Cerebellar nuclear complex (tissue), 1 donor: ENCODE measurements at regions not wholly inside any gene's neighbourhood (a gene's known extent, or its start where the extent isn't known, plus 50 kb on each side); places are given as distances from the start of the nearest gene placed in this dataset.

Source experiments
- DNase-seq, 2 experiments: peaks; one replicate each; lab custom pipeline; 2025; lab: John Stamatoyannopoulos, UW

DNA sequence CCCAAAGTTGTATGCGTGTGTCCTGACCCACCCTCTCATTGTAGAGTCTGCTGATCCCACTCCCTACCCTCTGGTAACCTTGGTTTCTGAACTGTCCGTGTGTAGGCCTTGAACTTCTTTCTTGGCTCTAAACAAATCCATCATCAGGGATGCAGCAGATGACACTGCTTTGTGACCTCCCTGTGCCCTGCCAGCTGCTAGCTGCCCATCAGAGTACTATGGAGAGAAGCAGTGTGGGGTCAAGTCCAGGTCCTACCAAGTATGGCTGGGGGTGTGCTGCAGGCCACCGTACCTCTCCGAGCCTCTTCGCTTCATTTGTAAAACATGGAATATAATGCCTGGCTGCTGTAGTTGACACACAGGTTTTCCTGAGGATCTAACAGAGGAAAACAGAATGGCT is 183.5 kb upstream of the RBPJ start:
- no peak for DNase-seq

DNA sequence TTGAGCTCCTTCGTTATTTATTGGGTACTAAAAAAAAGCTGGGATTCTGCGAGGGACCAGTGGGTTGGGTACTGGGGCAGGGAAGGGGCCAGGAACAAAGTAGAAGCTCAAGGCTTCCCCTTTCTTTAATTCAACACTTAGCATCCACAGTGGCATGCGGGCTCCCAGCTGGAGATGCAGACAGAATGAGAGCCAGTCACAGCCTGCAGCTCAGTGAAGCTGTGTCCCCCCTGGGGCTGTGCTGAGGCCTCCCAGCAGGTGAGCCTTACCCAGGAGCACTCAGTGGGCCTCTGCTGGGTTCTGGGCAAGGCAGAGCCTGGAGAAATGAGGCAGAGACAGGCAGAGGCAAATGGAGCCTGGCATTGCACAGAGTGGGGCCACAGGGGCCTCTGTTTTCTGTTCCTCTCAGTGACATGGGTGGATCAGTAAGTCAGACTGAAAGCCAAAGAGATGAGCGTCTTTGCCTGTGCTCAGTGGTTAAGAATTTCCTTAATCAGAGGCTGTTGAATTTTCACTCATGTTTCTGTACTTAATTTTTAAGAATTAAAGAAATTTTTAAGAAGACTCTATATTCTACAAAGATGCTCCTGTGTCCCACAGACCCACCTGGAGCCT is 181.4 kb upstream of the RBPJ start:
- no peak for DNase-seq

DNA sequence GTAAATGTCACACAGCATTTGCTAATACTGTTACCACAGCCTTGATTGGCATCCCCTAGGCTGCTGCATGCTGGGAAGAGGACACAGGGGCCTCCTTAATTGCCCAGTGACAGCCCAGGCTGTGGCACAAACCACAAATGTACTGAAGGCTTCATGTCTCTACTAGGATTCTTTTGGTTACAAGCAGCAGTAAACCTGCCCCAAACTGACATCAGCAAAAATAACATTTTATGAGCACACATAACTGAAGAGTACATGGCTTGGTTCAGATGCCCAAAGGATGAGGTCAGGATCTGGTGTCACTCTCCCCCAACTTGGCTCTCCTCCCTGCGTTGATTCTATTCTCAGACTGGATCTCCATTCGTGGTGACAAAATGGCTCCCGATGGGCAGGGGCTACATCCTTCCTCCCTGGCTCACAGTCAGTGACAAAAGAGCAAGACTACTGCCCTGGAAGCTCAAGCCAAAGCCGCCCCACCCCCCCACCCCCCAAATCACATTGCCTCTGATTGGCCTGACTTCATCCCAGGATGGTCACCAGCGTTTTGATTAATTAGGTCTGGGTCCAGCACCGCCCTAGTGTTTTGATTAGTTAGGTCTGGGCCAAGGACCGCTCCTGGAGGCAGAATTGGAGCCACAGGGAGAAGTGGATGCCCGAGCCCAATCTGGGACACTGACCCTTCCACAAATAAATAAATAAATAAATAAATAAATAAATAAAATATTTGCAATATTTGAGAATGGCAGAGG is 180.5 kb upstream of the RBPJ start:
- DNase-seq, result no peak

DNA sequence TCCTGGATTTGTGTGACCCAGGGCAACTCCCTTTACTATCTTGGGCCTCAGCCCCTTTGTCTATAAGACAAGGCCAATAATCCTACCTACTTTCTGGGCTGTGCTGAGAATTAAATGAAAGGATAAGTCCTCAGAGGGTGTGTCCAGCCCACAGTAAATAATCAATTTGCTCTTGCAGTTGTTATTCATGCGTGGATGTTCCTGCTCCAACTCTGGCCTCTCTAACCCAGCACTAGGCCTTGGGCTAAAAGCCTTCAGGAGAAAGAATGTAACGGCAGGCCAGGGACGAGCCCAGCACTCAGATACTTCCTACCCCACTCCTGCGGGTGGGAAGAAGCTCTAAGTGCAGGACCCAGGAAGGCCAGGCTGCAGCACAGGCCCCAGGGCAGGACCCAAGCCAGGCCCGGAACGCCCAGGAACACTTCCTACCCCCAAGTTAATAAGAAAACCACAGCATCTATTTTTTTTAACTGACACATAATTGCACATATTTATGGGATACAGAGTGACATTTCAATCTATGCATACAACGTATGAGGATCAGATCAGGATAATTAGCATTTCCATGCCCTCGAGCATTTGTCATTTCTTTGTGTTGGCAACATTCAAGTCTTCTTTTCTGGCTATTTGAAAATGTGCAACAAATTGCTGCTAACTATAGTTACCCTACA is 179.6 kb upstream of the RBPJ start:
- DNase-seq, result no peak

DNA sequence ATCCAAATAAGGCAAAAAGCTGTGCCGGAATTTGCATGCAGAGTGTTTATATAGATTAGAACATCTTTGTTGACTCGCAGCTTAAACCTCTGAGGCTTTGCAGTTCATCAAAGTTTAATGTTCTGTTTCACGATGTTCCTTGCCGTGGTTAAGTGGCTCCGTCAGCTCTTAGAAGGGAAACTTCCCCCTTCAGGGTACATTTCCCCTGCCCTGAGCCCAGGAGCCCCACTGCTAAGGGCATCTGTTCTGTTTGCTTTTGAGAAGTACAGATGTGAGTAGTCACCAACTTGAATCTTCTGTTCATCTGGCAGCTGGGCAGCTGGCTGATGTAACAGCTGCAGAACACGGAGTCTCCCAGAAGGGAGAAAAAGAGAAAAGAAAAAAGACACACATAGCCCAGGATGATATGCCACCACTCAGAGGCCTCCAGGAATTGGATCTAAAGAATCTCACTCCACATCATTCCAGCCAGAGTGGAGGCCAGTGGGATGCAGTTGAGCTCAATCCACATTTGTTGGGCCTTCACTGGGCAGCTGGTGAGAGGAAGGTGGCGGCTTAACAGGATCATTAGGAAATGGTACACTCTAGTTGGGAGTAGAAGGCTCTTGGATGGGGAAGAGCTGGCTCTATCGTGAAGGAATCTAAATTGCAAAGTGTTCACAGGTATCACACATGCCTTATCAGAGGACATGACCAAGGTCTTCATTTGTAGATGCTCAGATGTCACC is 178.7 kb upstream of the RBPJ start:
- no peak for DNase-seq

DNA sequence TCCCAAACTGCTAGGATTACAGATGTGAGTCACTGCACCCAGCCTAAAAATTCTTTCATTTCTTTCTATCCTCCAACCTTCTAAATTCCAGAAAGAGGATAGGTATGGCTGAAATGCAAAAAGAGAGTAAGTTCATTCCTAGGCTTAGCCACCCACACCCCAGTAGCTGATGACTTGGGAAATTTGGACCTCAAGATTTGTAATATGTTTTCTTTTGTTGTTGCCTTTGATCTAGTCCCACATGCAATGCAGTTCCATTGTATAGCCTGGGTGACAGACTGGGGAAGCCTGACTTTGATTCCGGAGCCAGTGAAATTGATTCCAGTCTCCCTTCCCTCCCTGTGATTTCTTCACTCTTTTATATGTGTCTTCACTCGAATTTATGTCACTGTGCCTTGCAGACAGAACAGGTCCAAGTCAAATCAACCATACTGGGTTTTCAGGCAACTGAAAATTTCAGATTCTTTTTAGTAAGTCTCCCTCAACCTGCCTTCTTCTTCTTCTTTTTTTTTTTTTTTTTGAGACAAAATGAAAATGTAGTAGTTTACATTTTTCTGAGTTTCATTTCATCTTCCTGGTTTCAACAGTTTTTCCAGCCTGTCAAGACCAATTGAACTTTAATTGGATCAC is 176.2 kb upstream of the RBPJ start:
- DNase-seq, result no peak

DNA sequence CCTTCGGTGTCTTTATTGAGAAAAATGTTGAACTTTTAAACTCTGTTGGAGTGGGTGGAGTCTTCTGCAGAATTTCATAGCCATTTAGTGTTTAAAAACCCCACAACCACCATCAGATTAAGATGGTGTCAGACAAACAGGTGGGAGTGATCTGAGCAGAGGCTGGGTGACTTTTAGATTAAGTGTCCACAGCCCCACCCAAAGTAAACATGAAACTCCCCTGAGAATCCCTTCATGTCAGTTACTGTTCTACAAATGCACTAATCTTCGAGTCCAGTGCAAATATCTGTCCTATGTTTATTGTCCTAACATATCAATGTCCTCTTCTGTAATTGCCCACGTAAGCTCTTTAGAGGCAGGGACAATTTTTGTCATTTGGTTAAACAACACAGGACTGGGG is 175.6 kb upstream of the RBPJ start:
- DNase-seq, result no peak

DNA sequence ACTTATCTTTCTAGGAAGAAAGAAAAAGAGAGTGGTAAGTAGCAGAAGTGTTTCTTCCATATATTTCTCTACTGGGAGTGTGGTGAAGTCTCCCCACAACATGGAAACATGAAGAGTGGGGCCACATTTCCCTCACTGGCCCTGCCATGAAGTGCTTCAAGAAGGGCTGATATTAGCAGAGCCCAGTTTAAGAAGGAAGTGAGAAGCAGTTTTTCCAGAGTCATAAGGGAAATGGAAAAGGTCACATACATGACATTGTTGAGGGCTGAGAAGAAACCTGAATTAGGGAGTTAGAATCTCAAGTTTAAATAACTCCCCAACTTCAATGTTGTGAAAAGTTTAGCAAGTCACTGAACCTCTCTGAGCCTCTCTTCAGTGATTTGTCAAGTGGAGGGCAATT is 171.9 kb upstream of the RBPJ start:
- no peak for DNase-seq

DNA sequence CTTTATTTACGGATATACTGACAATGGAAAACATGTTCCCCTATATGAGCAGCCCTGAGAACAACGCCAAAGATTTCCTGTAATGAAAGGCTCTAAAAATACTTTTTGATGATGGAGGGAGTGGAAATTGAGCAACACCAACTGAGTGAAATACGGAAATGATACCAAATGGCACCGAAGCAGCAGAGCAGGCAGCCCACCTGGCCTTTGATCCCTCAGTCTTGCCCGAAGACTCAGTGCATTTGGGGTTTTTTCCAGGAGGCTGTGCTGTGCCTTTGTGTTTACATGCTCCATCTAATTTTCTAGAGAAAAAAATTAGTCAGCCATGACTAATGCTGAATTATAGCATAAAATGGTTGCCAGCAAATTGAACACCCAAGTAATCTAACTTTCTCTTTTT is 169.9 kb upstream of the RBPJ start:
- DNase-seq, result no peak

DNA sequence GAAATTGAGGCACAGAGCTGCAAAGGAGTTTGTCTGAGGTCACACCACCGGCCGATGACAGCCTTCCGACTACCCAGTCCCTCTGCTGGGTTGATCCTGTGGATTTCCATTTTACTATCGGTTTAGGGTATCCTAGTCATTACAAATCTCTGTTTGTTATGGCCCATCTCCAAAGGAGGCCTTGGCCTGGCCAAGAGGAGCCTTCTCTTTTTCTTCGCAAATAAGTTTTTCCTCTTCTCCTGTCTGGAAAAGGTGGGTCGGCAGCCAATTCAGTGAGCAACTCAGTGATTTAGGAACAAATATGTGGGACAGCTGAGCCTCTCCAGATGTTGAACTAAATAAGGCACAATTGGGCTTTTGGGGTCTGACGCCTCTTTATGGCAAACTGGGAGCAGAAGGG is 169.2 kb upstream of the RBPJ start:
- no peak for DNase-seq

DNA sequence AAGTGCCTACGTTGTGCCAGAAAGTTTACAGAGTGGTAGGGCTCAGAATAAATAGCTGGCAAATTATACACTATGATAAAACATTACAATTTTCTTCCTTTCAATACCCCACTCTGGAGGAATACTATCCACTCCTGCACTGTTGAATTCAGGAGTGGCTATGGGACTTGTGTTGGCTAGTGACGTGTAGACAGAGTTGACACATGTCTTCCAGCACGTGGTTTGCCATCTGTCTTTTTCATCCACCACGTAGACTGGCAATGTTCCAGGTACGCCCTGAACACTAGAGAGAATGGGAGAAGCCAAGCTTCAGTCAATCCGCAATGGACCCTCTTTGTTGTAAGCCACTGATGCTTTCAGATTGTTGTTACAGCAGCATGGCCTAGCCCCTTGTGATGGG is 168.8 kb upstream of the RBPJ start:
- DNase-seq, result no peak

DNA sequence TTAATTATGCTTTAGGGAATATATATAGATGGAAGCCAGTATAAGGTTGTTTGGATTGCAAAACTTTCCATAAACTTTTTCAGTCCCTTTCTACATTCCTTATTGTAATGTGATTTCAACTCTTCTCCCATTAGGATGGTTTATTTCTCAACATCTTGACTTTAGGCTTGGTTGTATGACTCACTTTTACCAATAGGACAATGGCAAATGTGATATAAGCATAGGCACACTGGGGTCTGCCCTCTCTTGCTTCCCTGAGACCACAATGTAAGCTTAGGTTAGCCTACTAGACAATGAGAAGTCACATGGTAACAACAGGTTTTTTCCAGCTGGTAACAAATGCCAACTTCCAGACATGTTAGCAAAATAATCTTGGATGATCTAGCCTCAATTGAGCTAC is 163.3 kb upstream of the RBPJ start:
- DNase-seq, result no peak

DNA sequence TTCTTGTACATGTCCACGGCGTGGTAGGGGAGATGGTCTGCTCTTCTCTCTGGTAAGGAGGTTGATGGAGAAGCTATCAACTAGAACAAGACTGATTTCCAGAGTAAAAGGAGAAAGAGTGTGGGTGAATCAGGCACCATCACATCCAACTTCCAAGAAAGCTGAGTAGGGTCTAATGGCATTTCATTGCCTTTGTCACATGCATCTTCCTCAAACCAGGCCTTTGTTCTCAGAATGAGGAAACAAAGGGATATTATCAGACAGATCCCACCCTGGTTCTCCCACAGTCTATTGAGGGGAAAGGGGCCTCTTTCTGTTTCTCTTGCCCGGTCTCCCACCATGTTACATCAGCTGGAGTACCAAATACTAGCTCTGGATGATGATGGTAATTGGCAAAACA is 160.2 kb upstream of the RBPJ start:
- DNase-seq, result no peak

DNA sequence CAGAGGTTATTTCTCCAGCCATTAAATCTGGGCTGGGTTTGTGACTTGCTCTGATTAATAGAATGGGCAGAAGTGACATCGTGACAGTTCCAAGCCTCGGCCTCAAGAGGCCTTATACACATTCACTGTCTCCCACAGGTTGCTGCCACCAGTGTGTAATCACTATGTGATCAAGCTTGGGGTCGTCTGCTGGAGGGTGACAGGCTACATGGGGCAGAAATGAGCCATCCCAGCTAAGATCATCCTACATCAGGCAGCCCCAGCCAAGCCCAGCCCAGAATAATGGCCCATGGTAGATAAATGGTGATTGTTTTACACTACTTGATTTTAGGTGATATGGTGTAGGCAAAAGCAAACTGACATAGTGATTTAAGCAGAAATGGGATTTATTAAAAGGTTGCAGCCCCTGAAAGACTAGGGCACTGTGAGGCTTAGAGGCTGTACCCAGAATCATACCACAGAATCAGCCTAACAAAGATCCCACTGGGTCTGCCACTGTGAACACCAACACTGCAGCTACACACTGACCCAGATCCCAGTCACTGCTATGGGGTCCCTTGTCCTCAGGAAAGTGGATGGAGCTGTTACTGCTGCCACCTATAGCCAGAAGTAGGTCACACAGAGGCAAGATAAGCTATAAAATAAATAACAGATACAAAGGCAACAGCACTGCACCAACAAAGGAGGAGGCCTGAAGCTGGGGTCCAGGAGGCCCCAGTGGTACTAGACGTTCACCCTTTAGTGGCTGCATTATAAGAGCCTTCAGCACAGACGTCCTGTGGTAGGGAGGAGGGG is 159.6 kb upstream of the RBPJ start:
- DNase-seq, result no peak

DNA sequence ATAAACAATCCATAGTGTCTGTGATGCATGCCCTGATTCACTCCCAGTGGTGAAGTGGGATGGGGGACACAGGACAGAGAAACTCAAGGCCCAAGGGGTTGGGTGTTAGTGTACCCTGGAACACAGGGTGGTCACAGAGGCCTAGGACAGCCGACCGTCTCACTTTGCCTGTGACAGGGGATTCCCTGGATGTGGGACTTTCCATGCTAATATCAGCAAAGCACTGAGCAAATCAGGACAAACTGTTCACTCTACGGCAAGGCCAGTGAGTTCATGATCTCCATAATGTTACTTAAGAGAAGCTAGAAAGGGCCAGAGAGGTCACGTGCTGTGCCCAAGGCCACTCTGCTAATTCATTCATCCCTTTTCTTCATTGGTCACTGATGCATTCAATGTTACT is 158.7 kb upstream of the RBPJ start:
- DNase-seq, result no peak

DNA sequence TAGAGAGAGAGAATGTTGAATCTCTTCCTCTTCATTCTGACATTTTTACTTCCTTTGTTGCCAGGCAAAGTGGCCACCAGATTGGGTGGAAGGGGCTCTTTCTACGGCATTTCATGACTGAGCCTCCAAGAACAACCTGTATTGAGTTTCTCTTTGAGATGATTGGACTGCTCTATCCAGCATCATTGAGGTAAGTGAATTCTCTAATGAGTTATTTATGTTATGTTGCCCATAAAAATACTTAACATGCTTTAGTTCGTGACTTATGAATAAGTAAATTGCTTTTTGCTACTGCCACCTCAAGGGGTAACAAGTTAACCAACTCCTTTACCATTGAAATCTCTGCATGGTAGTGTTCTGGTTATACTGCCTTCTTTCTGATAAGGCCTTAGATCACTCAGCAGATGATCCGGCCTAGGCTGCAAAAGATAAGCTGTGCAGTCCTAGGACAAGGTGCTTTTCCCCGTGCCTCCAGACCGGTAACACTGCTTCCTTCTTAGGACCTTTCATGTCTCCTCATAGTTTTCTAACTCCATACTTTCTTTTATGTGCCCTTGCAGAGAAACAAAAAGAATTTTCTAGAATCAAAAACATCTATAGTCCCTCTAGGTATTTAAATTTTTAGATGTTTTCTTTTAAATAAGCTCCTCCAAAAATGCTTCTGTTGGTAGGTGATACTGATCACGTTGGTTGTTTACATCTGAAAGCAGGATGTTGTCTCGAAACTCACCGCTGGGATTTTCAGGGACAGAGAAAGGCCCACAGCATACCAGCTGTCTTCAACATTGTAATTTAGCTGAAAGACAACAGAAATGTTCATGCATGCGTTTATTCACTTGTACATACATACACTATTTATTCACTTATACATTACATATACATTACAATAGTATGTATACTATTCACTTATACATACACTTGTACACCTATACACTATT is 157.1 kb upstream of the RBPJ start:
- DNase-seq, result no peak

DNA sequence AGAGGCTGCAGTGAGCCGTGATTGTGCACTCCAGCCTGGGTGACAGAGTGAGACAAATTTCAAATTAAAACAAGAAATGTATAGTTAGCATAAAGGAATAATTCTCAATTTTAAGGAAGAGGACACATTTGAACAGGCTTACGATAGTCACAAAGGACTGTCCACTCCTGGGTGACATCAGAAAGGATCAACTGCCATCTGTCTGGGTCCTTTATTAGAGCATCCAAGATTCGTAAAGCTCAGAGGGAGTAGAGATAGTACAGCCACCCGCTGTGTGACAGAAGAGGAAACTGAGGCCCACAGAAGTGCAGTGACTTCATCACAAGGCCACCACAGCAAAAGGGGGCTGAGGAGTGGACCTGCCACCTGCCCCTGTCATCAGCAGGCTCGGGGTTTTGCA is 149.3 kb upstream of the RBPJ start:
- DNase-seq, result no peak

DNA sequence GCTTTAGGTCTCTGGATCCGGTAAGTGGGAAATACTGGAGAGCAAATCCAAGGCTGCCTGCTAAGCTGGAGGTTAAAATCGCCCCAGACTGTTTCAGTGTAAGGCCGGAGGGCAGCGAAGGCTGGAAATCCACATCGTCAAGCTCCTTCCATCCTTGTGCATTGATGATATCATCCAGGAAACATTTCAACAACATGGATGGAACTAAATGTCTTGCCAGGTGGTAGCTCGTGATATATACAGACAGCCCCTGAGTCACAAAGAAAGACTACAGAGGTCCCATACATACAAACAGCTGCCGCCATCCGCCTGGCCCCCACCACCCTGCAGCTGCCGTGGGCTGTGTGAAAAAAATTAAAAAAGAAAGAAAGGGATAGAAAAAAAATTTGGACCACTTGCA is 148.9 kb upstream of the RBPJ start:
- DNase-seq, result no peak

DNA sequence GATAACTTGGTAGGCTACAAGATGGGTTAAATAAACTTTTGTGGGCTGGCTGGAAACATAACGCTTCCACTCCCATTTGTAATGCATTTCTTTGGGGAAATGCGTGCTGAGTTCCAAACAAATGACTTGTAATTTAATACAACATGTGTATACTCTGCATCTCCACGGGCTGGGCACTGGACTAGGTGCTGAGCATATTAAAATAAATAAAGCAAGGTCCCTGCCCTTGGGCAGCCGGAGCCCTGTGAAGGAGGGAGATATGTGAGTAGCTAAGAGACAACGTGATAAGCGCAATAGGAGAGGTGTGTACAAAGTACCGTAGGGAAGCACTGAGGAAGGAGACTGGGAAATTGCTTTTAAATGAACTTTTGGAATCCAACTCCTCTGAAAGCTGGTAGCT is 147.2 kb upstream of the RBPJ start:
- no peak for DNase-seq

DNA sequence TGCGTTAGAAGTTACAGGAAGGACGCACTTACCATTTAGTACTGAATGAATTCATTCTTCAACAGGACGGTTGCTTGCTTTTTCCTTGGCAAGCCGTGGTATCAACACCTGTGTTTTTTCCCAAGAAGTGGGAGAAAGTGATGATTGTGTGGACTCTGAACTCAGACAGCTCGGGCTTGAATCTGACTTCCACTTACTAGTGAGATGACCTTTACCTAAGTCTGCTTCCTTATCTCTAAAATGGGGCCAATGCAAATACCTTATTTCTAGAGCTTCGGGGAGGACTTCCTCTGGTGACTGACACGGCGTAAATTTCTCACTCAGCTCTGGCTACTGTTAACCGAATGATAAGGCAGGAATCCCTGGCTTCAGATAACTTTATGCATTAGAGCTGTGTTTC is 146.8 kb upstream of the RBPJ start:
- DNase-seq, result no peak
